ENCODE measurements at regions not wholly inside any gene's neighbourhood (a gene's known extent, or its start where the extent isn't known, plus 50 kb on each side); places are given as distances from the start of the nearest gene placed in this dataset.
"Not testable (repeated sequence)": the region's sequence is repeated elsewhere in the genome, so short reads cannot be mapped to it uniquely, and the experiment has no call there.

- DNase-seq, result peak in 28 of 56 donors; percentile 0 to 71 (median 6)
Measured at GRCh38 chr3:140863580-140864009, 78.0 kb upstream of the SLC25A36 start.

GRCh38 chr3:140870351-140870750 is 71.3 kb upstream of the SLC25A36 start:
- DNase-seq, result no peak

GRCh38 chr3:140871022-140871421 is 70.6 kb upstream of the SLC25A36 start:
- DNase-seq, result no peak

GRCh38 chr3:140872165-140872564 is 69.5 kb upstream of the SLC25A36 start:
- DNase-seq, result not testable (repeated sequence)

- DNase-seq, result no peak
Measured at GRCh38 chr3:140883428-140884040, 58.1 kb upstream of the SLC25A36 start.

GRCh38 chr3:140885697-140886096 is 55.9 kb upstream of the SLC25A36 start:
- DNase-seq, result not testable (repeated sequence)
